Dedifferentiated amniotic fluid mesenchymal stem cell (primary cell): ENCODE measurements at regions not wholly inside any gene's neighbourhood (a gene's known extent, or its start where the extent isn't known, plus 50 kb on each side); places are given as distances from the start of the nearest gene placed in this dataset.
A peak's percentile ranks its signal among the peaks of the same experiment; 100 is the strongest.

Experiments used
- DNase-seq: peaks from one replicate; pipeline ENCODE4 v3.0.0-alpha.2; 2016; ENCODE audit errors: extremely low spot score

DNA sequence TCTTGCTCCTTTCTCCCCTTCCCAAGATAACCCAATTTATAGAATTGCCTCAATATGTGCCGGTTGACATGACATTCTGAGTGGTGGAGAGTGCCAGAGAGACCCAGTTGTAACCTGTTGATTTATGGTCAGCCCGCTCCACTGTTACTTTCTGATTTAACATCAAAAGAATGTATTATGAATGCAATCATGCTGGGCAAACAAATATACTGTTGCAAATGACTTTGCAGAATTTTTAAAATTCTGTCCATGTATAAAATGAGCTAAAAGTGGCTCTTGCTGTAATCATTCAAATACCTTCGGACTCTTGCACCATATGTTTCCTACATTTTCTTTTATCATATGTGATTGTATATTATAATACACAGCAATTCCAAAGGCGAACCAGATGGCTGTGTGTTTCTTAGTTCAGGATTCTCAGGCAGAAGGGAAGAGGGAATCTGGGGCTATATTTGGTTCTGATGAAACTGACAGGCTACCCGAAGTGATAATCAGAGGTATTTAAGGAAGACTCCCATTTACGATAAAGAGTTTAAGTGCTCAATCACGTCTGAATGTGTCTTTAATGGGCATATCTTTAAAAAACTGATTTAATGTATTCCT is 131.7 kb downstream of the CLCN4 start:
- peak; percentile 22 for DNase-seq

DNA sequence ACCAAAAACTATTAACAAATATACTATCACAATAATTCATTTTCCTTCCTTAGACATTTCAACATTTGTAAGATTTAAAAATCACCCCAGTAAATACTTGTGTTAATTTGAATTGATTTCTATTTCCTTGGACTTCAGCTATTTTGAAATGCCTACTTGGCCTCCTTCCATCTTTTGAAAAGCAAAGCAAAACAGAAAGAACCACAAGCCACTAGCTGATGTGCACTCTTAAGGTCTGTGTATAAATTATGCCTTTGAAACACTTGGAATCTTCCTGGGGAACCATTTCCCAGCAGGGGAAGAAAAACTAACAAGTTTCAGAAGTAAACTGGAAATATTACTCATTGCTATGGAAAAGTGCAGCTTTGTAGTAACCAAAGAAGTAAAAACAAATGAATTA is 139.8 kb downstream of the CLCN4 start:
- DNase-seq: peak; percentile 23

DNA sequence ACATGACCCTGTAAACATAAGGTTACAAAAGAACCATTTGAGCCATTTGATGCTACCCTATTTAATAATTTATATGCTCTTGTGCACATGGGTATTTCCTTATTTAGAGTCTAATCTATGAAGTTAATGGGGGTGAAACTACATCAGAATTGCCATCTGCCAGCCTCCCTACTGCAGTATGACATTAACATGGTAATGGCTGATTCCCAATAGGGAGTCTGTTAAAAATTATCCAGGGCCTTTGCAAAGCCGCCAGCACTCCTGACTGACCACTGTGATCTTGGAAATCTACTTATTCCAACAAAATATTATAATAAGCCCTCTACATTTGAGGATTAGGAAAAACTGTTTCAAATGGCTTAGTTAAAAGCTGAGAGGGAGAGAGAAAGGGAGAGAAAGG is 153.7 kb downstream of the CLCN4 start:
- DNase-seq: no peak

DNA sequence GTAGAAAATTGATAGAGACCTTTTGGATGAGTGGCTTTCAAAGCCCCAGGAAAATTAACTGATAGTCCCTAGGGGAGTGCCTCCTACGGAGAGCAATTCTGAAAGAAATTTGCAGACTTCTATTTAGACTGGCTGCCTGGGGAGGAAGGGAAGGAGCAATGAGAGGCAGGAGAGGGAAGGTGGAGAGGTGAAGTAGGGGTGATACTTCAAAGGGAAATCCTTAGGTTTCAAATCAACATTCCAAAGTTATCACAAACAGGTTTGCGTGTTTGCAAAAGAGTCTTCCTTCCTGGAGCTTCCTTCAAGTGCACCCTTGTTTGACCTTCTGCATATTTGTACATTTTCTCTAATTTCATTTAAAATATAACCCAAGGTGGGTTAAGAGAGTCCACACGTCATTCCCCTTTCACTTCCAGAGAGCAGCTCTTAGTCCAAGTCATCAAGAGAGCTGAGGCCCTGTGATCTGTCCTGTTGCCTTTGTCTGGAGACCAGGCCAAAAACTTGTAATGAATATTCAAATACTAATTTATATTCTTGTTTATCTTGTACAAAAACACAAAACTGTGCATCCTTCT is 157.8 kb downstream of the CLCN4 start:
- DNase-seq: no peak

DNA sequence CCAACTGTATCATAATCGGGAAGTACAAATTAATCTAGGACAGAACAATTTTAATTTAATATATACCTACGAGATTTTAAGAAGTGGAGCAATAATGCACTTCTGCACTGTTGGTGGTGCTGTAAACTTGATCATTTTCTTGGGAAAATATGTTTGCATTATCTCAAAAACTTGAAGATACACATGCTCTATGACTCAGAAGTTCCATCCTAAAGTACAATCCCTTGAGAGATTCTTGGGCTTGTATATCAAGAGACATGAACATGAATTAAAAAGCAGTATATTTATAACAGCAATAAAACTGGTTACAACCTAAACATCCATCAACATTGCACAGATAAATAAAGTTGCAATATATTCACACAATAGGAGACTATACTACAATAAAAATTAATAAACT is 168.8 kb downstream of the CLCN4 start:
- DNase-seq: no peak

DNA sequence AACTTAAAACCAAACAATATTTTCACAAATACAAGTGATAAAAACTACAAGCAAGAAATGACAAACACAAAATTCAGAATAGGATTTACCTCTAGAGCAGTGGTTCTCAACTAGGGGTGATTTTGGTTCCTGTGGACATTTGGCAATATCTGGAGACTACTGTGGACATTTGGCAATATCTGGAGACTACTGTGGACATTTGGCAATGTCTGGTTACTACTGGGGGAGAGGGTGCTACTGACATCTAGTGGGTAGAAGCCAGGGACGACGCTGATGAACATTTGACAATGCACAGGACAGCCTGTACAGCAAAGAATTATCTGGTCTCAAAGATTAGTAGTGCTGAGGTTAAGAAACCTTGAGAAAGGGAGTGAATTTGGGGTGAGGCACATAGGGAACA is 169.8 kb downstream of the CLCN4 start:
- no peak for DNase-seq

DNA sequence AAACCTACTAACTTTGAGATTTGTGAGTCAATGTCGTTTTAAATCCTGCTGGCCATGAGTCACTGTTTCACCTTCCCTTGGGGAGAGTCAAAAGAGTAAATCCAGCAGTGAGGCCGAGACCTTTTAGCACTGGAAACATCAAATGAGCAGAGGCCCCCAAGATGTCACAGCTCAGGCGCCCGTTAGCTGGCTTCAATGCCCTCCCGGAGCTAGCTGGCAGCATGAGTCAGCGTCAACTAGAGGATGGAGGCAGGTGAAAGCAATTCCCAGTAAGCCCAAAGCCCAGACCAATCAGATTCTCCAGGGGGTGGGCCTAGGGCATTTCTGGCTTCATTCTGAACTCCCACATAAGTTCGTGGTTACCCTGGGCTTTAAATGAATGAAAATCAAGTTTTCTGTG is 170.9 kb downstream of the CLCN4 start:
- no peak for DNase-seq

DNA sequence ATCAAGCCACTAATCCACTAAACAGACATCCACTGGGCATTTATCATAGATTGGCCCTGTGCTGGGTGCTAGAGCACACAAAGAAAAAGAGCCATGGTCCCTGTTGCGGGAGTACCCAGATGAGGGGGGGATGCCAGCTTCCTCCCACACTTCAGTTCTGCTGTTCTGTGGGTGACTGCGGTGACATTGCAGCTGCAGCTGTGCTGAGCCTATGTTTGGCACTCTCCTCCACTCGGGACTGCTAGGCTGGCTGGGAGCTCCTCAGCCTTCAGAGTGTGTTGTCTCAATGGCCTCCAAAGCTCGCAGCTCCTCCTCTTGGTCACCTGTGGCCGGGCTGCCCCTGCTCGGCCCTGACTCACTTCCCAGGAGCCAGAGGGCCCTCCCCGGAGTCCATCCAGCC is 173.2 kb downstream of the CLCN4 start:
- no peak for DNase-seq

DNA sequence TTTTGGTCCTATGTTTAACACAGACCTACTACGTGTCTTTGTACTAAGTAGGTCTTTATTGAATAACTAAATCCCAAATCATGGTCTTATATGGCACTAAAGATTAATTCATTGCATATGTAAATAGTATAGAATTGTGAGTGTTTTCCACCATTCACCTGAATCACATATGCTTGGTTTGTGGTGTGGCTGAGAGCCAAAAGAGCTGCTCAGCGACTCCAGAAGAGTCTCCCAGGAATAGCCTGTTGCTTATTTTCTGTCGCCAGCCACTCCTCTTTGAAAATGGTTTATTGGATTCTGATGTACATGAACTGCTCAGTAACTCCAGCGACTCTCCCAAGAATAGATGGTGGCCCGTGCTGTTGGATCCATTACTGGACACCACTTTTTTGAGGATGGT is 184.5 kb downstream of the CLCN4 start:
- no peak for DNase-seq

DNA sequence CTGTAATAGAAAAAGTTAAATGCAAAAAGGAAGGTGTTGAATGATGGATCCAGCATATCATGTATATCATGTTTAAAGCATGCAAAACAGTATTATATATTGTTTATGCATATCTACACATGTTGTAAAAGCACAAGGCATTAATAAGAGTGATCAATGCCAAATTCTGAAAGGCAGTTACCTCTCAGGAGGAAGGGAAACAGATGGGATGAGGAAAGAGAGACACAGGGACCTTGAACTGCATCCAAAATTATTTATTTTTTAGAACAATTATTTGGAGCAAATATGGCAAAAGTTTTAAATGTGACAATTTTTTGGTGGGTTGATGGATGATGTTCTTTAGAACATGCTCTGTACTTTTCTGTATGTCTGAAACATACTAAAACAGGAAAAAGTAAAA is 193.4 kb downstream of the CLCN4 start:
- DNase-seq: no peak

DNA sequence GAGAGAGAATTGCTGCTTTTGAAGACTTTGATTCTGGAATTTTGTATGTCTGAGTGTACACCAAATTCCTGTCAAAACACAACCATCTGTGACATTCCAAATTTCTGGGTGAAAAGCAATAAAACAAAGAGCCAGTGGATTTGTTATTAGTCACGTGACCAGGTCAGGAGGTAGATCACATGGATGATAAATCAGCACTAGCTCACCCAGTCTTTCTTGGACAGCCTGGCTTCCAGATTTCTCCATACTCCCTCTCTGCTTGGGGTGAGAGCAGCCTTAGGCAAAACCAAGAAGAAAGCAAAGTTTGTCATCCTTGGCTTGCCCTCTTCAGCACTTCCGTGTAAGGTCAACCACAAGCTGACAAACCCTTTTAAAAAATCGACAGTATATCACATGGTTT is 194.2 kb downstream of the CLCN4 start:
- DNase-seq: no peak

DNA sequence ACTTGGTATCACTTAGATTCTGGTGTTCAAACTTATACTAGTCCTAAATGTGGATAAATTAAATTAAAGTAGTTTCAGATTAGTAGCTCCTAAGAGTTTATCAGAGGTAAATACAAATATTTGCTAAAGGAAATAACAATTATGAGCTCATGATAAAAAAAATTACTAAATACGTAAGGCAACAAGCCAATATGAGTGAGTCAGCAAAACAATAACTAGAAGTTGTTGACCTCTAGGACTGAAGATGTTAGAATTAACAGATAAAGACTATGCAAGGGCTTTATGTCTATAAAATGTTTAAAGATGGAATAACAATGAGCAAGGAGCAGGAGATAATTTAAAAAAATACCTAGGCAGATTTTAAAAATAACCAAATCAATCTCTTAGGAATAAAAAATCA is 195.8 kb downstream of the CLCN4 start:
- DNase-seq: no peak

DNA sequence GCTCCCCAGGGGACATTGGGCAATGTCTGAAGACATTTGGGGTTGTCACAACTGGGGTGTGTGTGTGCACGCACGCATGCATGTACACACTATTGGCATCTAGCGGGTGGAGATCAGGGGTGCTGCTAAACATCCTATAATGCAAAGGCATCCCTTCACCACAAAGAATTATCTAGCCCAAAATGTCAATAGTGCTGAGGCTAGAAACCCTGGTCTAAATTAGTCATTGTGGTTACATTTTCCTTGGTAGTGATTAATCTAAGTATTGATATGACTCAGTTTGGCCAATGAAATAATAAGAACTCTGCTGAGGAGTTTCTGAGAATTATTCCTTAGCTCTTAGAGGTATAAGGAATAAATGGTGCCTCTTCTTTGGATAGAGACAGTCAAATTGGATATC is 200.2 kb downstream of the CLCN4 start:
- DNase-seq: no peak

DNA sequence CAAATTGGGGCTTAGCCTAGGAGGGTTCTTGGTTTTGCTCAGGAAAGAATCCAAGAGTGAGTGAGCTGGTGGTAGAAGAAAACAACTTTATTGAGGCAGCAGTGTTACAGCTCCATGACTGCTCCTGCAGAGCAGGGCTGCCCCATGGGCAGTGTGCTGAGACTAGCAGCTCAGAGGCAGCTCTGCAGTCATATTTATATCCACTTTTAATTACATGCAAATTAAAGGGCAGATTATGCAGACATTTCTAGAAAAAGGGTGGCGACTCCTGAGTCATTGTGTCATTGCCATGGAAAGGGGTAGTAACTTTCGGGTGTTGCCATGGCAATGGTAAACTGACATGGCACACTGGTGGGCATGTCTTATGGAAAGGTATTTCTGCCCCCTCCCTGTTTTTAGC is 202.2 kb downstream of the CLCN4 start:
- DNase-seq: no peak

DNA sequence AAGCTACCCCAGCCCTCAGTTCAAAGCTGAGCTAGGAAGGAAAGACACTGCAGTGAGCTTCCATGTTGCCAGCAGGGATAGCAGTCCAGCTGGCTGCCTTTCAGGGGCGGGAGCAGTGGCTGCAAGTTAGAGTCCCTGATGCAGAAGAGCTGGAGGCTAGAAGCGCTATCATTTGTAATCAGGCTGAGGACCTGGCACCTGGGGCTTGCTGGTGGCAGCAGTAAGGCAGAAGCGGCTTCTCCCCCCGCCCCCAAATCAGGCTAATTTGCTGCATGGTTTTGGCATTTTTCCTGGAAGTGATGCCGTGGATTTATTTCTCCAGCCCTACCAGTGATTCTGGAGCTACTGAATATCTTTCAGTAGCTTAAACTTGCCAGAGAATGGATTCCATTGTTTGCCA is 203.3 kb downstream of the CLCN4 start:
- no peak for DNase-seq

DNA sequence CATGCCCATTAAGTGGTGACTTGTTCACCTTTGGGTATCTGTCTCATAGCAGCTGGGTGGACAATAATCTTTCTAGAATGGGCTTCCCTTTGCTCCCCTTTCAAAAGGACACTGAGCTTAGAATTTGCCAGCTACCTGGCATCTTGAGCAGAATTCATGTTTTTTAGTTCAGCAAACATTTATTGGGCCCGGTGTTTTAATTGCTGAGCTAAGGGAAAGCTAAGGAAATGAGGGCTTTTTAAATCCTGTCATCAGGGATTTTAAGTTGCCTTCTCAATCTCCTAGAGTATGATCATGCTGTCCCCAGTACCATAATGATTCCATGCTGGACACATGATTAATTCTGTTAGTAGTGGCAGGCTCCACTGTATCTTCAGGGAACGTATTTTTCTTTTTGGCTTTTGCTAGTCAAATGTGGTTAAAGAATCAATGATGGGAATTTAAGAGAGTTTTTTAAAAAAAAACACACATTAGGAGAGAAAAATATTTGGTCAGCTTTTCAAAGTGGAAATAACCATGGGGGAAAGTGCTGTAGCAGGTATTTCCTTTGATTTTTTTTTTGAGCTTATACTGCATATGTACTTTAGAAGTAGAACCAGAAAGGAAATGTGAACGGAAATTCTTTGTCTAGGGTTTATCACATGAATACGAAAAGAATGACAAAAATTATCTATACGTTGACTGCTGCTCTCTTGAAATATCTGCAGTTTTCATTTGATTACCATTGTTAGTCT is 208.9 kb downstream of the CLCN4 start:
- DNase-seq: no peak

DNA sequence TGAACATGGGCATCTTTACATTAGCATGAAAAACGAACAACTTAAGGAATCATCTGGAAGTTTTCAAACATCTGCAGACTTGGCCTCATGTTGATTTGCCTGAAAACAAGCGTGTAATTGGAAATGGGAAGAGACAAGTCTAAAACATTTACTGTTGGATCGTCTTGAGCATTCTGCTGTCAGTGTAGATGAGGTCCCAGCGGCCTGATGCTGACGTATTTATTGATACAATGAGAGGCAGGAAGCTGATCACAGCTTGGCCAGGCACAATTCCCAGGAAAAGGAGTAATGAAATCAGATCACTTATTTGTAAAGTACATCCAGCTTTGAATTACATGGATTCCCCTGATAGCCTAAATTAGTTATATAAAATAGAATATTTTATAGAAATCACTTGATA is 210.6 kb downstream of the CLCN4 start:
- no peak for DNase-seq

DNA sequence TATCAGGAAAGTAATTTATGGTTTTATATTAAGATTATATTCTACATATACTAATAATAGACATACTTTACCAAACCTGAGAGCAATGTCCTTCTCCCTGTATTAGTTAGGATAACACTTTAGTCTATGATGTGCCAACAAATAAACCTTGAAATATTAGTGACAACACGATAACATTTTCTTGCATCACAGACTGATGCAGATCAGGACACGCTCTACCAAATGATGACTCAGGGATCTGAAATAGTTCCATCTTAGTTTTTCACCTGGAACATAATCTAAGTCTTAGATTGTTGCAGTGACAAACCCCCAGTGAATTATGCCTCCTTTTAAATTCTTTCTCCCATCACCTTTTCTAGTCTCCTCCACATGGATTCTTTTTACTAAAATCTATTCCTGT is 214.2 kb downstream of the CLCN4 start:
- no peak for DNase-seq

DNA sequence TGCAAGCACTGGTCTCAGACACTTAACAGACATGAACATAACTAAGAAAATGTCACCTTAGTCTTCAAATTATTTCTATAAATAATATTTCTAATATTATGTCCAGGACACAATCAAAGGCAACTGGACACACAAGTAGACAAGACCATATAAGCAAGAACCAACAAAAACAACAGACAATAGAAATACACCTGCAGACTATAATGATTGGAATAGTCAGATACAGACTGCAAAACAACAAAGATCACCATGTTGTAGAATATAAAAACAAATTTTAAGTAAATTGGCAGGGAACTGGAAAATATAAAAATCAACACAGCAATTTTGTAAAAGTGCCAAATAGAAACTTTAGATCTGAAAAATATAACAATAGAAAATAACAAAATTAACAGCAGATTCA is 220.7 kb downstream of the CLCN4 start:
- DNase-seq: no peak

DNA sequence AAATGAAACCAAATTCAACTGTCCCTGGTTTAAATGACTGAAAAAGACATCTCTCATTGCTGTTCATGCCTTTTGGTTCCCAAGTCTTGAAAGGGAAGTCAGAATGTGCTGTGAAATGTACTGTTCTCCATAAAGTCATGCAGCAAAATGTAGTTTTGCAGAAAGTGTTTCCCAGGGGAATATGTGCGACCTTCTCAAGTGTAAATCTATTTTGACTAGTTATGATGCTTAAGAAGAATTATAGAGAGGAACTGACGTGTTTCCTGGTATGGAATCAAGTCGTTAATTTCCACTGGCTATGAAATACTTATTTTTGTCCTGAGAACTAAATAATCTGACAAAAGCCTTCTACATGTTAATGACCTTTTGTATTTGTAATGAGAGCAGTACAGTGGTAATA is 223.1 kb downstream of the CLCN4 start:
- DNase-seq: no peak

DNA sequence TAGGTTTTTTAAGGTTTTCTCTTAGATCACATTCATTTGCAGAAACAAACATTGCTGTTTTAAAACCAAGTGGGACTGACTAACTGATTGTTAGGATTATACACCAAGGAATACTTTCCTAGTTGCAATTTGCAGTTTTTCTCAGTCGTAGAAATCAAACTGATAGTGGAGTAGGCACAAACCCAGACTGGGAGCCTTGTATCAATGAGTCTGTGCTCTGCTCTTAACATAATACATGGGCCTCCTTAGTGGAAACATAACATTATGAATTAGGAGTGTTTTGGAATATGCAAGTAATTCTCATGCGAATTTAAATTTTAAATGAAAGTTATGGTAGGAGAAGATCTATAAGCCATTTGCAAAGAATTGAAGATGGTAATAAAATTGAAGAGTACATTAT is 223.5 kb downstream of the CLCN4 start:
- no peak for DNase-seq

DNA sequence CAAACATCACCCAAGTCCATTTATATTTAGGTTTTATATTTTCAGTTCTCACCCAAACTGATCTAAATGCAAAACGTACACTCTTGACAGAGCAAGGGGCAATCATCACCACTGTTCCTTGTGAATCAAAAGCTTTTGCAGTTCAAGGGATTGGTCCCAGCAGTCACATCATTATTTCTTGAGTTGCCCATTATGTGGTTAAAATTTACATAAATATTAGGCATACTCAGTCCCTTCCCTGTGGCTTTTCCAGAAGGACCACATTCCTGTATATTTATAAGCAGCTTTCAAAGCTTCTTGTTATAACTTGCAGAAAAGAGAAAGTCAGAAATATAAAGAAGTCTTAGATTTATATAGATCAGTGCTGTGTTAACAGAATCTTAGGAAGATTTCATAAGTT is 224.4 kb downstream of the CLCN4 start:
- DNase-seq: no peak

DNA sequence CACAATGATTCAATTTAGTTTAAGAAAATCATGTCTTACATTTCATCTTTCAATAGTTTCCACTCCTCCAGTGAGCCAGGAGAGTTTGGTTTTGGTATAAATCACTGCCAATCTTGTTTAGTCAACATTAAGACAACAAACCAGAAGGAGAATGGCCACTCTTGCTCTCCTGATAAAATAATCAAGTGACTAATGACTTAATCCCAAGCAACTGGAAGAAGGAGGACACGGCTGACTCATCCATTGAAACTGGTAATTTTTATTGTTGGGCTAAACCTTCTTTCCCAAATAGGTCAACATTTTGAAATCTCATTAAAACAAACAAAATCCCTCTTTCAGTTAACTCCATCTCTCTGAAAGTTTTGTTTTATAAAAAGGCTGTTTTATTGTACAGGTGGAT is 230.2 kb downstream of the CLCN4 start:
- no peak for DNase-seq

DNA sequence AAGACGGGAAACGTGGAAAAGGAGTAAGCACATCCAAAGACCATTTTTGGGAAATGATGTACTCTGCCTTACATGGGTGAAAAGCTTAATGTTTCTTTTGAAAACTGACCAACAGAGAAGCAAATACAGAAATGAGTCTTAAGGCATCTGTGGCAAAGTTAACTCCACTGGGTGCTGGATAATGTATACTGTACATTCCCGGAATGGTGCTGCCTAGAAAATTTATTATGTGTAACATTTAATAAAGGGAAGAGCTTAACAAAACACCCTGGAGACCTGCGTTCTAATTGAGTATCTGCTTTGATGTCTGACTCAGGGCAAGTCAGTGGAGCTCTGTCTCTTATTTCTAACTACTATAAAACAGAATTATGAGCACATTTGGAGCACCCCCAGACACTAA is 230.2 kb downstream of the MID1 start:
- no peak for DNase-seq
